CD4-positive, alpha-beta T cell treated with Interleukin-17A for 1 hour (primary cell): ENCODE measurements at regions not wholly inside any gene's neighbourhood (a gene's known extent, or its start where the extent isn't known, plus 50 kb on each side); places are given as distances from the start of the nearest gene placed in this dataset.
A peak's percentile ranks its signal among the peaks of the same experiment; 100 is the strongest.

Source experiments
- DNase-seq: peaks from one replicate; pipeline ENCODE4 v3.0.0-alpha.2; 2020

DNA sequence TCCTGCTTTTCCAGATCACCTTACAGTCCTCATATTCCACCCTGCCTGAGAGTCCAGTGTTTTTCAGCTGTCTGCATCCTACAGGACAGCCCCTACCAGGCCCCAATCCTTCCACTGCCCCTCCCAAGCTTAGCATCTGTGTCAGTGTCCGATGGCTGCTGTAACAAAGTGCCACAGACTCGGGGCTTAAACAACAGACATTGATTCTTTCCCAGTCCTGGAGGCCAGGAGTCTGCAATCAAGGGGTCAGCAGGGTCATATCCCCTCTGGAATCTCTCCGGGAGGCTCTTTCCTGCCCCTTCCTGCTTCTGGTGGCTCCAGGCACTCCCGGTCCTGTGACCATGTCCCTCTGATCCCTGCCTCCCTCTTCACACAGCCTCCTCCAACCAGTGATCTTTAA is 396.6 kb upstream of the MAP3K7 start:
- no peak for DNase-seq

GRCh38 chr6:90982581-90982980 is 395.7 kb upstream of the MAP3K7 start:
- DNase-seq, result no peak

DNA sequence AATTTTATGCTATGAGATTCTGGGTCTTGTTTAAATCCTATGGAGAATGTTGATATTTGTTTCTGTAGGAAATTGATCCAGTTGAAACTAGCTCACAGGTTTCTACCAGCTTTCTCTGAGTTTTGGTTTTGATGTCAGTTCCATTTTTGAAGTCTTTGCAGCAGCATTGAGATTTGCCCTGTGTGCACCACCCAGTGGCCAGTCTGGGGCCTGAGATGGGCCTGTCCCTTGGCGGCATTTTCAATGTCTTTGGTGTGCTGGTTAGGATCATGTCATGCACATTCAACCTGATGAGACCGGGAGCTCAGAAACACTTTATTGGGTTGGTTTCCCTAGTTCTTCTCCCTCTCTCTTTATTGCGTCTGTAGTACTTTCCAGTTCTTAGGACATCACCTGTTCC is 395.2 kb upstream of the MAP3K7 start:
- no peak for DNase-seq

DNA sequence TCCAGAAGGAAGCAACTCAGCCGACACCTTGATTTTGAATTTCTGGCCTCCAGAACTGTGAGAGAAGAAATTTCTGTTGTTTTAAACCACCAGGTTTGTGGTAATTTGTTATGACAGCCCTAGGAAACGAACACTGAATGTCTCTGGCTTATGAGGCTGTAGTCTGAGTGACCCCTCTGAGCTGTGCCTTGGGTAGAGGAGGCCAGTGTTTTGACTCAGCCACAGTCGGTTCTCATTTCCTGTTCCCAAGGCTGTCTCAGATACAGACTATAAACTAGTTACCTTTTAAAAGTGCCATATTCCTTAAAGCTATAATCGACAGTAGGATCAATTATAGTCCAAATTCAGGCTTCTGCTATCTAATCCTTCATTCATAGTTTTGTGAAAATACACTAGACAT is 391.2 kb upstream of the MAP3K7 start:
- DNase-seq, result no peak

- DNase-seq, result no peak
Measured at GRCh38 chr6:90977513-90977912, 390.6 kb upstream of the MAP3K7 start.

GRCh38 chr6:90976341-90976740 is 389.5 kb upstream of the MAP3K7 start:
- no peak for DNase-seq

GRCh38 chr6:90975741-90976140 is 388.9 kb upstream of the MAP3K7 start:
- DNase-seq, result no peak

- no peak for DNase-seq
Measured at GRCh38 chr6:90973188-90973587, 386.3 kb upstream of the MAP3K7 start.

DNA sequence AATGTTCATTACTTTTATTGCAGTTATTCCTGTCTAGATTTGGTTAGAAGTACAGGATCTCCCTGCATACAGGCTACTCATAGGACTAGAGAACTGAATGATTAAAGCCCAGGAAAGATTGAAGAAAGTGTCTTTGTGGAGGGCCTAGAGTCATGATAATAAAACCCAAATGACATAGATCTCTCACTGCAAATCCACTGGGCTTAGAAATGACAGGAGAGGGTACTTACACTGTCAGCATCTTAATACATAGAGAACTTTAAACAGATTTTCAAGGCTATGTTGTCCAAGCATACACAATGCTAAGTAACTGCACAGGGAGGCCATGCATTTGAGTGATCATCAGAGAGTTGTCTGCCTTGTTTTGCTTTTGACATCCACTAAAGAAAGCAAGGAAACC is 383.8 kb upstream of the MAP3K7 start:
- no peak for DNase-seq

DNA sequence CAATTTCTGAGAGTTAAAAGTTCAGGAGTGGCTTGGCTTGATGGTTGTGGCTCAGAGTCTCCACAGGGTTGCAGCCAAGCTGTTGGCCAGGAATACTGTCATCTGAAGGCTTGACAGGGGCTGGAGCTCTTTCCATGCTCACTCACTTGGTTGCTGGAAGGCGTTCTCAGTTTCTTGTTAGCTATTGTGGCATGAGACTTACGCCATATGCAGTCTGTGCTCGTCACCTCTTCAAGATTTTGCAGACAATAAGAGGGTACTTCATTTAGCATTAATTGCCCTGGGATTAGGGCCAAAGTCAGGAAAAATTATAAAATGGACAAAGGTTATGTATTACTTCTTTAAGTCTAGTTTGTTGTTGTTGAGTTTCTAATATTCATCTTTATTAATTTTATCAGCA is 380.6 kb upstream of the MAP3K7 start:
- DNase-seq, result no peak

- no peak for DNase-seq
Measured at GRCh38 chr6:90960324-90960723, 373.5 kb upstream of the MAP3K7 start.

DNA sequence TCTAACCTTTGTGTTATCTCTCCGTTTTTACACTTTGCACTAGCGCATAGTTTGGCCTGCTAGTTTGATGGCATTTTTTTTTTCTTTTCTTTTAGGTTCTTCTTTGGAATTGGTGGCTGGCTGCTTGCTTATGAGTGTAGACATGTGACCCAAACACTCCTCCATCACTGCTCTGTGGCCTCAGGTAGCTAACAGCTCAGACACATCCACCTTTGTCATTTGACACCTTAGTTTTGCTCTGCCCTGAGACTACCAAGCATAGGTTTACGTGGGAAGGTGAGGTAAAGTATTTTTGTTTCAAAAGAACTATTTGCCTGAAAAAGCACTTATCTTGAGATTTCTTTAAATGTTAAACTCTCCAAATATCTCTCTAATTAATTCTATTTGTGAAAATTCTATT is 368.4 kb upstream of the MAP3K7 start:
- no peak for DNase-seq

DNA sequence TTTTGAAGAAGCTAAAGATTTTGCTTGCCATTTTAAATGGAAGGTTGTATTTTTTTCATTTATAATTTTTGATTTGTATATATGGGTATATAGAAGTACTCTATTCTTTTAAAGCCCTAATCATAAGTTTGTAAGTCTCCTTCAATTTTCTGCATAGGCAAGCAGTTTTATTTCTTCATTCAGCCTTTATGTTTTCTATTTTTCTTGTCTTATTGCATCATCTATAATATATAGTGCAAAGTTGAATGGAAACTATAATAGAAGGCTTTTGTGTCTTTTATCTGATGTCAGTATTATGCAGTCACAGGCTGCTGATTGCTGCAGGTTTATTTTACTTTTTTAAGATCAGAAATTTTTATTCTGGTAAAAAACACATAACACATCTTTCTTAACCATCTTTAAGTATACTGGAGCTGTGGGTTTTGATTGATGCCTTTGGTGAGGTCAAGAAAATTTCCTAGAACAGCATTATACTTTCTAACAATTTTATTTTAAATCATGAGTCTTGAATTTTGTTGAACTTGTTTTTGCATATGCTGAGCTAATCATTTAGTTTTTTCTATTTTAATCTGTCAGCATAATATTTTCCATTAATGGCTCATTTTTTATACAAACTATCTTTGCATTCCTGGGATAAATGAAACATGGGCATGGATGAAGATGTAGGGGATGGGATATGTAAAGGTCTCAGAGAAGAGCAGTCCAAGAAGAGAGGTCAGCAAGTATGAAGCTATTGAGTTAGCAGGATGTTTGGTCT is 366.7 kb upstream of the MAP3K7 start:
- no peak for DNase-seq

DNA sequence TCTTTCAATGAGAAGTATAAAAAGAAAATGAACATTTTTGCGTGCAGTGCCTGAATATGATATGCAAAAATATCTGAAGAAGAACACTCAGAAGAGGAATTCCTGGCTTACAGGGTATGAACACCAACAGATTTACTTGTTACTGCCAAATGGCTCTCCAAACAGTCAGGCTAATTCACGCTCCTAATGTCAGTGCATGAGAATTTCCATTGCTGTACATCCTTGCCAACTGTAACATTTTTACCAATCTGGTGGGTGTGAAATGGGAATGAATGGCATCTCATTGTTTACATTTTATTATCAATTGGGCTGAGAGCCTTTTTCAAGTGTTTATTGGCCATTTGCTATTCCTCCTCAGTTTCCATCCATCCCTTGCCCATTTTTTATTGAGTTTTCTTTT is 365.3 kb upstream of the MAP3K7 start:
- no peak for DNase-seq

DNA sequence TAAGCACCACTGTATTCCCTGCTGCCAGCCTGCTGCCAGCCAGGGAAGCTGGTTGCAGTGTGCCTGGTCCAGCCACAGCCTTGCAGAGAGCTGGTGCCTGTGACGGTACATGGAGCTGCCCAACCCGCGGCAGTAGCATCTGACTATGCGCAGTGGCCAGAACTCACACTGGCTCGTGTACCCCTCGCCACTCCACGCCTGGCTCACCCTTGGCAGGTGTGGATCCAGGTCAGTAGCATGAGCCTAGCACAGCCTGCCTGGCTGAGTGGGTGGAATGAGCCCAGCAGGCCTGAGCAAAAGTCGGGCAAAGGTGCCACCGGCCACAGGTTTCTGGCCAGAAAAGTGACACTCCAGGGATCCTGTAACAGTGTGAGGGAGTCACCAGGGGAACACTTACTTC is 361.7 kb upstream of the MAP3K7 start:
- DNase-seq, result no peak

- no peak for DNase-seq
Measured at GRCh38 chr6:90947184-90948064, 360.6 kb upstream of the MAP3K7 start.

GRCh38 chr6:90941885-90942284 is 355.0 kb upstream of the MAP3K7 start:
- DNase-seq, result no peak

DNA sequence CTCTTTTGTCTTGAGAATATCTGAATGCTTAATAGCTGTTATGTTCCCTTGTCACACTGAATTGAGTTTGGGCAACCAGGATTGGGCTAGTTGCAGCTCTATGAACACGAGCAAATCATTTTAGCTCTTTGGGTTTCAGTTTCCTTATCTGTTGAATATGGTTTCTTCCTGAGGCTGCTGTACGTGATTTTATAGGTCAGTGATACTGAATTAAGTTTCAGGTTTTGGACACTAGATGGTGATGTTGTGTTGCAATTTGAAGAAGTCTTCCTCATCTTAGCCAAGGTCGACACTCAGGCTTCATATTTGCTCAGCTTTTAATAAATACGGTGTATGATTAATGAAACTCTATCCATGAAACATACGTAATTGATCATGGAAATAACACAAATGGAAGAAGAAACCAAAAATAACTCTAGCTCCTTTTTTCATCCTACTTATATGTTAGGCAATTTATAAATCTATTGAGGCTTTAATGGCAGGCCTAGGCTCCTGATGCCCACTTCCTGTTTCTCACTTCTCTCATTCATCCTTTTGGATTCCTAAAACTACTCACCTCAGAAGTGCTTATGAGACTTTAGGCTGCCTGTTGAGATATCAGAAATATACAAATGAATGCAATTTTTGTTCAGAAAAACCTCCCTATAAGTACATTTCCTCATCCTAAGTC is 354.1 kb upstream of the MAP3K7 start:
- DNase-seq, result peak; percentile 72

GRCh38 chr6:90939906-90940305 is 353.0 kb upstream of the MAP3K7 start:
- no peak for DNase-seq

- no peak for DNase-seq
Measured at GRCh38 chr6:90938122-90938521, 351.2 kb upstream of the MAP3K7 start.

- DNase-seq, result no peak
Measured at GRCh38 chr6:90936286-90936685, 349.4 kb upstream of the MAP3K7 start.

DNA sequence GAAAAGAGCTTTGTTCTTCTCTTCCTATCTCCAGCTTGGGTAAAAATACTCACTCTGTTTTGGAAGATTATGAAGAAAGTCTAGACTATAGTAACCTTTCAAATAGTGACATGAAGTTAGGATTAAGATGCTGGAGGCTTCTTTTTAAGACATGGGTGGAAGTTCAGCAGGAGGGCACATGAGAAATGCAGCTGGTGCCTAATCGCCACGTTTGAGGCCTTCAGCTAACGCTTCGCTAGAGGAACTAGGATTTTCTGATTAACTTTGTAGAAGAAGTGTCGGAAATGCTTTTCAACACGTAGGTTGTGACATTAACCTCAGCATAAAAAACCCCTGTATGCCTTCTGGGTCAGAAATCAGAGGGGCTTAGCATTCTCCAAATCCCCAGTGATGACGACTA is 348.1 kb upstream of the MAP3K7 start:
- DNase-seq, result no peak

DNA sequence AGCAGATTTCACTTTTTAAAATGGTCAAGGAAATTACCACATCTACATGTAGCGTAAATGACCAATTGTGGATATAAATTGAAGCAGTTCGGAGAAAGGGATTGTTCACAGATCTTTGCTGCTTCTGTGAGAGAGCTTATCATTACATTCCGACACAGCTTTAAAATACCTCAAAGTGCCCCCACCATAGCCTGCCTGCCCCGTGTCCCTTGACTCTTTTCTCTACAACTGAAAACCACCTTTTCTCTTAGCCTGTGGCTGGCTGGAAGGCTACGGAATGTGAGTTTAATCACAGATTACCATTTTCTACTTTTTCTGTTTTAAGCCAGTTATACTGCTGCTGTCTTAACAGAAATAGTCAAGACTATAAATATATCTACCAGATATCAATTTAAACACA is 347.2 kb upstream of the MAP3K7 start:
- DNase-seq, result no peak

DNA sequence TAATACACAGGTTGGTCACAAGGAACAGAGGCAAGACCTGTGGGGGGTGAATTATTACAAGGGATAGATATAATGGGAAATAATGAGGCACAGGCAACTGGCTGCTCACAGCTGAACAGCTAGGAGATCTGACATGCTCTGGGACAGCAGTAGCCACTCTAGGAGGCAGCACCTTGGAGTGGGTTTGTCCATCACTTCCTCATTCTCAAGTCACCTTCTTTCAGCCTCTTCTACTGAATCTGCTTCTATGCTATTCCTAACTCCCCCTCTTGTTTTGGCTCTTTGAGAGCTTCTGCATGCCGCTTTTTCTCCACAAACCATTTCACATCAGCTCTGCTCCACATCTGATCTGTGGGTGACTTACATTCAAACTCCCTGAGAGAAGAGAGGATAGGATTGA is 345.5 kb upstream of the MAP3K7 start:
- no peak for DNase-seq
